ENCODE measurements at regions not wholly inside any gene's neighbourhood (a gene's known extent, or its start where the extent isn't known, plus 50 kb on each side); places are given as distances from the start of the nearest gene placed in this dataset.
"Not testable (repeated sequence)": the region's sequence is repeated elsewhere in the genome, so short reads cannot be mapped to it uniquely, and the experiment has no call there.

- Histone ChIP-seq H3K4me1 (no peaks in the 10 kb centered on the region), H3K27ac (no peak overlapping the region)
Measured at GRCh38 chr11:87628026-87628580, 547.1 kb downstream of the RAB38 start.

GRCh38 chr11:87623531-87624365 lies 551.5 kb downstream of the RAB38 start:
- H3K4me1 ChIP-seq; H3K27ac ChIP-seq; H3K36me3 ChIP-seq; H3K27me3 ChIP-seq; DNase-seq; intact Hi-C loops (cut with DNase I; ENCODE audit: low total_unique reads); H3K9me3 ChIP-seq; H3K4me3 ChIP-seq: not testable (repeated sequence)

More at GRCh38 chr11:87628026-87628580, 547.1 kb downstream of the RAB38 start:
- no peaks in the 10 kb centered on the region for H3K36me3 ChIP-seq
- H3K9me3 ChIP-seq = peaks cover 0 to 4% (median 0%) of the 10 kb centered on the region in 3 donors
- no peak for TF ChIP-seq CTCF (IDR thresholded peaks at IDR 0.05)
- no peak overlapping the region for H3K4me3 ChIP-seq
- intact Hi-C loops (cut with DNase I; ENCODE audit: low total_unique reads) = no loop called here
- H3K27me3 ChIP-seq = no peaks in the 10 kb centered on the region
- no peak for DNase-seq

GRCh38 chr11:87616511-87616910 lies 558.7 kb downstream of the RAB38 start:
- H3K27ac ChIP-seq = no peak overlapping the region
- H3K4me1 ChIP-seq = no peaks in the 10 kb centered on the region
- H3K27me3 ChIP-seq = no peaks in the 10 kb centered on the region
- H3K9me3 ChIP-seq = peaks cover 0 to under 1% (median 0%) of the 10 kb centered on the region in 3 donors
- DNase-seq = no peak
- H3K36me3 ChIP-seq = no peaks in the 10 kb centered on the region
- TF ChIP-seq CTCF (IDR thresholded peaks at IDR 0.05) = no peak
- no peak overlapping the region for H3K4me3 ChIP-seq
- intact Hi-C loops (cut with DNase I; ENCODE audit: low total_unique reads) = no loop called here

GRCh38 chr11:87604350-87604749 lies 566.6 kb downstream of the TMEM135 start:
- no peak for DNase-seq
- intact Hi-C loops (cut with DNase I; ENCODE audit: low total_unique reads) = no loop called here
- Histone ChIP-seq H3K4me3 (no peak overlapping the region), H3K27me3 (no peaks in the 10 kb centered on the region), H3K36me3 (no peaks in the 10 kb centered on the region), H3K4me1 (peaks cover 0 to 28% (median 11%) of the 10 kb centered on the region in 4 donors), H3K27ac (no peak overlapping the region), H3K9me3 (no peaks in the 10 kb centered on the region)
- no peak for TF ChIP-seq CTCF (IDR thresholded peaks at IDR 0.05)

GRCh38 chr11:87603887-87604286 lies 566.2 kb downstream of the TMEM135 start:
- Histone ChIP-seq H3K27me3 (no peaks in the 10 kb centered on the region), H3K4me1 (peaks cover 0 to 28% (median 11%) of the 10 kb centered on the region in 4 donors), H3K27ac (no peak overlapping the region), H3K4me3 (no peak overlapping the region), H3K36me3 (no peaks in the 10 kb centered on the region), H3K9me3 (no peaks in the 10 kb centered on the region)
- TF ChIP-seq CTCF (IDR thresholded peaks at IDR 0.05) = no peak
- DNase-seq = no peak
- intact Hi-C loops (cut with DNase I; ENCODE audit: low total_unique reads) = no loop called here

- Histone ChIP-seq H3K27ac (no peak overlapping the region), H3K36me3 (no peaks in the 10 kb centered on the region), H3K4me1 (peaks cover 0 to 28% (median 11%) of the 10 kb centered on the region in 4 donors), H3K27me3 (no peaks in the 10 kb centered on the region), H3K9me3 (no peaks in the 10 kb centered on the region), H3K4me3 (no peak overlapping the region)
- intact Hi-C loops (cut with DNase I; ENCODE audit: low total_unique reads) = no loop called here
- TF ChIP-seq CTCF (IDR thresholded peaks at IDR 0.05) = no peak
- DNase-seq = no peak
Measured at GRCh38 chr11:87602776-87603175, 565.0 kb downstream of the TMEM135 start.

Measured in tibial artery (tissue), 4 donors.